ENCODE measurements at regions not wholly inside any gene's neighbourhood (a gene's known extent, or its start where the extent isn't known, plus 50 kb on each side); places are given as distances from the start of the nearest gene placed in this dataset.
"Not testable (repeated sequence)": the region's sequence is repeated elsewhere in the genome, so short reads cannot be mapped to it uniquely, and the experiment has no call there.

GRCh38 chr10:27372095-27372494 lies 131.5 kb upstream of the ACBD5 start:
- FAIRE-seq (no peak), DNase-seq (no peak), ATAC-seq (no peak)
- Histone ChIP-seq H3K9me3 (no peaks in the 10 kb centered on the region), H3K4me1 (no peaks in the 10 kb centered on the region), H3K27ac (no peak overlapping the region), H3K27me3 (peaks cover 0 to 4% (median 0%) of the 10 kb centered on the region in 4 donors), H3K36me3 (no peaks in the 10 kb centered on the region), H3K4me3 (no peak overlapping the region)
- TF ChIP-seq, protein P1, sequence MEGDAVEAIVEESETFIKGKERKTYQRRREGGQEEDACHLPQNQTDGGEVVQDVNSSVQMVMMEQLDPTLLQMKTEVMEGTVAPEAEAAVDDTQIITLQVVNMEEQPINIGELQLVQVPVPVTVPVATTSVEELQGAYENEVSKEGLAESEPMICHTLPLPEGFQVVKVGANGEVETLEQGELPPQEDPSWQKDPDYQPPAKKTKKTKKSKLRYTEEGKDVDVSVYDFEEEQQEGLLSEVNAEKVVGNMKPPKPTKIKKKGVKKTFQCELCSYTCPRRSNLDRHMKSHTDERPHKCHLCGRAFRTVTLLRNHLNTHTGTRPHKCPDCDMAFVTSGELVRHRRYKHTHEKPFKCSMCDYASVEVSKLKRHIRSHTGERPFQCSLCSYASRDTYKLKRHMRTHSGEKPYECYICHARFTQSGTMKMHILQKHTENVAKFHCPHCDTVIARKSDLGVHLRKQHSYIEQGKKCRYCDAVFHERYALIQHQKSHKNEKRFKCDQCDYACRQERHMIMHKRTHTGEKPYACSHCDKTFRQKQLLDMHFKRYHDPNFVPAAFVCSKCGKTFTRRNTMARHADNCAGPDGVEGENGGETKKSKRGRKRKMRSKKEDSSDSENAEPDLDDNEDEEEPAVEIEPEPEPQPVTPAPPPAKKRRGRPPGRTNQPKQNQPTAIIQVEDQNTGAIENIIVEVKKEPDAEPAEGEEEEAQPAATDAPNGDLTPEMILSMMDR (IDR thresholded peaks at IDR 0.05): no peak
- 72 to 76% methylated on average over 5 of the region's 5 CpGs for WGBS, 2 donors
- intact Hi-C loops (cut with DNase I): no loop called here

DNA sequence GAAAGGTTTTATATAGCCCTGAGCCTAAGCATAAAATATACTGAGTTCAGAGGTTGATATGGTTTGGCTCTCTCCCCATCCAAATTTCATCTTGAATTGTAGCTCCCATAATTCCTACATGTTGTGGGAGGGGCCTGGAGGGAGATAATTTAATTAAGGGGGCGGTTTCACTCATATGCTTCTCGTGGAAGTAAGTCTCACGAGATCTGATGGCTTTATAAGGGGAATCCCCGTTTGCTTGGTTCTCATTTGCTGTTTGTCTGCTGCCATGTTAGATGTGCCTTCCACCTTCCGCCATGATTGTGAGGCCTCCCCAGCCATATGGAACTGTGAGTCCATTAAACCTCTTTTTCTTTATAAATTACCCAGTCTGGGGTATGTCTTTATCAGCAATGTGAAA lies 130.8 kb upstream of the ACBD5 start:
- DNase-seq; H3K4me1 ChIP-seq; H3K36me3 ChIP-seq; H3K9me3 ChIP-seq; H3K4me3 ChIP-seq; intact Hi-C loops (cut with DNase I); H3K27me3 ChIP-seq; FAIRE-seq; H3K27ac ChIP-seq; ATAC-seq: not testable (repeated sequence)
- WGBS, 2 donors: 83 to 85% methylated on average over 5 of the region's 5 CpGs

DNA sequence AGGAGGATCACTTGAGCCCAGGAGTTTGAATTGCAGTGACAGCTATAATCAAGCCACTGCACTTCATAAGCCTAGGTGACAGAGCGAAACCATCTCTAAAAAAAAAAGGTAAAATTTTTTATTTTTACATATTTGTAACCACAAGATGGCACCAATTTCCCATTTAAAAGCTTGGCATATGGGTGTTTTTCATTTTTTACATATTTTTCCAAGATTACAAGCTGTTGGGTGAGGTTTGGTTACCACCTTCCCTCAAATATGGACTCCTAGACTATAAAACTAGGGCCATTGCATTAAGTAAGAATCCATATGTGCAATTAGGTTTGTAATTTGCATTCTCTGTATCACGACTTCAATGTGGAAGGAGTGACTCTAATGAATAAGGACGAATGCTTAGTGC lies 129.3 kb upstream of the ACBD5 start:
- H3K27me3 ChIP-seq: peaks cover 0 to 4% (median 0%) of the 10 kb centered on the region in 4 donors
- no peak overlapping the region for H3K27ac ChIP-seq
- WGBS, 2 donors: 81 to 84% methylated on average over 3 of the region's 3 CpGs
- FAIRE-seq (no peak), DNase-seq (no peak), ATAC-seq (no peak)
- H3K4me1 ChIP-seq: no peaks in the 10 kb centered on the region
- TF ChIP-seq, protein P1 (IDR thresholded peaks at IDR 0.05): no peak
- intact Hi-C loops (cut with DNase I): no loop called here
- no peaks in the 10 kb centered on the region for H3K36me3 ChIP-seq
- no peak overlapping the region for H3K4me3 ChIP-seq
- no peaks in the 10 kb centered on the region for H3K9me3 ChIP-seq

- no peaks in the 10 kb centered on the region for H3K36me3 ChIP-seq
- intact Hi-C loops (cut with DNase I): no loop called here
- H3K4me1 ChIP-seq: no peaks in the 10 kb centered on the region
- FAIRE-seq: no peak
- WGBS, 2 donors: 77 to 86% methylated on average over 10 of the region's 10 CpGs
- H3K4me3 ChIP-seq: no peak overlapping the region
- TF ChIP-seq, protein P1 (IDR thresholded peaks at IDR 0.05): no peak
- no peaks in the 10 kb centered on the region for H3K27me3 ChIP-seq
- H3K27ac ChIP-seq: no peak overlapping the region
- DNase-seq: no peak
- H3K9me3 ChIP-seq: no peaks in the 10 kb centered on the region
- ATAC-seq: no peak
These were observed 128.1 kb upstream of the ACBD5 start for GRCh38 chr10:27368706-27369105.

DNA sequence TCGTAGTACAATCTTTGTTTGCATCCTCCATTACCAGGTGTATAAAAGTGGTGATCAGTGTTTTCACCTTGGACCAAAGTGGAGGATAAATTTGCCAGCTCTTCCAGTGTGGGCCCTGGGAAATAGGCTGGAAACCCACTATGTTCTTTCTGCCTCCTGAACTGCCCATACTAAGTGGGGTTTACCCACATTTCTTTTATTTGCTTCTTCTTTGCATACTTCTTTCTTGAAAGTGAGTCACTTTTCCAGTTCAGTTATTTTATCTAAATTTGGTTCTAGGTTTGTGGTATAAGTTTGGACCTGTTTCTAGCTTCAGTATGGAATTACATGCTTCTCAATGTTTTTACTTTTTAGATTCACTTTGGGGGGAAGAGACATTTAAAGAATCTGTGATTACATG lies 126.2 kb upstream of the ACBD5 start:
- no peak for FAIRE-seq
- H3K27ac ChIP-seq: no peak overlapping the region
- WGBS, 2 donors: 56% methylated on average over 1 of the region's 1 CpG

More for the DNA sequence above, 126.2 kb upstream of the ACBD5 start:
- Histone ChIP-seq H3K36me3 (no peaks in the 10 kb centered on the region), H3K9me3 (no peaks in the 10 kb centered on the region), H3K4me3 (no peak overlapping the region), H3K27me3 (no peaks in the 10 kb centered on the region), H3K4me1 (no peaks in the 10 kb centered on the region)
- no peak for ATAC-seq
- DNase-seq: no peak
- TF ChIP-seq, protein P1 (IDR thresholded peaks at IDR 0.05): no peak
- intact Hi-C loops (cut with DNase I): no loop called here

Measured in pancreas (tissue), 10 donors.